RKO (cell line): ENCODE measurements at regions not wholly inside any gene's neighbourhood (a gene's known extent, or its start where the extent isn't known, plus 50 kb on each side); places are given as distances from the start of the nearest gene placed in this dataset.

ENCODE experiments used
- DNase-seq: peaks from one replicate; pipeline ENCODE4 v3.0.0-alpha.2; 2016; ENCODE audit warnings: low spot score

DNA sequence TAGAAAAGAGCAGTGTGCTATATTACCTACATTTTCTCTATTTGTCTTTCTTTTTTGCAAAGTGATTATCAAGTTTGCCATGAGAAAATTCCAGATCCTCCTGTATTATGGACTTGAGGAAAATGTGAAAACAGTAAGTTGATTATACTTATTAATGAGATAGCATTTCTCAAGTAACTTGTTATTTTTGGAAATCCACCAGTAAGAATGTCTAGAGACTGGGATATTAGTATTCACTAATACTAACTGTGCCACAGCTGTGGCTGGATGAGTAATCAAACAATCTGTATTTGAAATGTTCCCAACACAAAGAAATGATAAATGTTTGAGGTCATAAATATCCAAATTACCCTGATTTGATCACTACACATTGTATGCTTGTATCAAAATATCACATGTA is 147.0 kb upstream of the CTSO start:
- DNase-seq = no peak

- no peak for DNase-seq
These were observed 145.1 kb upstream of the CTSO start for GRCh38 chr4:156098805-156099204.

- DNase-seq = no peak
These were observed 131.4 kb upstream of the CTSO start for GRCh38 chr4:156085100-156085499.

DNA sequence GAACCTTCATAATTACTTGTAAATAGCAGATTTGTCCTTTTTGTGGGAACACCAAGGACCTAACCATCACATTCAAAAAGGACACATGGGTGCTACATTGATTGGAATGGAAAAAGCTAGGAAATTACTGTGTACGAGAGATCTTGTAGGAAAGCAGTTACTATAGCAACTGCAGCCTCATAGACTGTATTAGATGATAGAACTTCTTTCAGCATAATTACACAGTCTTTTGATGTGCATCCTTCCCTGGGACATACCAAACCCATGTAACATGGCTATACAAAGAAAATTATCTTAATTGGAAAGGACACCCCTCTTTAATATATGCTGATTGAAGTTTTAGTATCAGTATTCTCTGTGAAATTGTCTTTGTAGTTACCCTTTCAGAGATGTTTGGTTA is 130.7 kb upstream of the CTSO start:
- no peak for DNase-seq

- DNase-seq = no peak
These were observed 120.3 kb upstream of the CTSO start for GRCh38 chr4:156073976-156074375.

DNA sequence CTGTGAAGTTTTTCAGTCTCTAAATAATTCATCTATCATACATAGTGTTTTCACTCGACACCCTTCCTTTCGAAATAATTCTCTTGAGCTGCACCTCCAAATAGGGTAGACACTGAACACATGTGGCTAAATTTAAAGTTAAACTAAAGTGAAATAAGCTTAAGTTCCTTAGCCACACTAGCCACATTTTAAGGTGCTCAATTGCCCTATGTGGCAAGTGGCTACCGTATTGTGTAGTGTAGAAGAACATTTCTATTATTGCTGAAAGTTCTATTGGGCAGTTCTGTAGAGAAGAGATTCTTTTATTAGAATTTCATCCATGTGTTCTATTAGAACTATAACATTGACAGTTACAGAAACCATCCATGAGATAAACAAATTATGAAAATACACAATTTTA is 107.0 kb upstream of the CTSO start:
- DNase-seq = no peak

- DNase-seq = no peak
These were observed 99.5 kb upstream of the CTSO start for GRCh38 chr4:156053174-156053573.

- no peak for DNase-seq
These were observed 98.5 kb upstream of the CTSO start for GRCh38 chr4:156052116-156052515.

GRCh38 chr4:156038772-156039171 is 85.1 kb upstream of the CTSO start:
- no peak for DNase-seq

DNA sequence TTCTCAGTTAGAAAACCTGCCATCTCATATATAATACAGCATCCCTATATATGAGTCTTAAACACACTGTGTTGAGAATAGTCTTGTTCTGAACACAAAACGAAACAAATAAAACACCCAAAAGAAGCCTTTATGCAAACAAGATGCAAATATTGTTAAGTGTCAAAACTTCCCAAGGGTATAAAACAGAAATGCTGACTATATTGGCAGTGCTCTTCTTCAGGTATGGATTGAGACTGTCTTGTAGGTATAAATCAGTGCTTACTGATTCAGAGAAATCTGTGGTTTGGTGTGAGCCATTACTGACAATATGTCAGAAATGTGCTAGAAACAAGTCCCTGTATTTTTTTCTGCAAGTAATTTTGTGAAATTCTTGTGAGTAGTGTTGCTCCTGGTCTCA is 82.8 kb upstream of the CTSO start:
- DNase-seq = no peak

GRCh38 chr4:156029691-156030090 is 76.0 kb upstream of the CTSO start:
- DNase-seq = no peak

GRCh38 chr4:156021298-156021697 is 67.6 kb upstream of the CTSO start:
- no peak for DNase-seq

DNA sequence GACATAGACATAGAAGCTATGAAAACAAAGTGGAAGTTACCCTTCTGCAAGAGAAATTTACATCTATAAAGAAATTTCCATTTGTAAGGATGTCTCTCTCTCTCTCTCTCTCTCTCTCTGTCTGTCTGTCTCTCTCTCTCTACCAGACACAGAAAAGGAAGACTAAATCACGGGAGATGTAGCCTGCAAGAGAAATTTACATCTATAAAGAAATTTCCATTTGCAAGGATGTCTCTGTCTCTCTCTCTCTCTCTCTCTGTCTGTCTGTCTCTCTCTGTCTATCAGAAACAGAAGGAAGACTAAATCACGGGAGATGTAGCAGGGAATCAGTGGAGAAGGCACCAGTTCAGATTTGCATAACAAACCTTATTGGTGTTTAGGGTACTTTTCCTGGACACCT is 65.6 kb upstream of the CTSO start:
- DNase-seq = no peak

DNA sequence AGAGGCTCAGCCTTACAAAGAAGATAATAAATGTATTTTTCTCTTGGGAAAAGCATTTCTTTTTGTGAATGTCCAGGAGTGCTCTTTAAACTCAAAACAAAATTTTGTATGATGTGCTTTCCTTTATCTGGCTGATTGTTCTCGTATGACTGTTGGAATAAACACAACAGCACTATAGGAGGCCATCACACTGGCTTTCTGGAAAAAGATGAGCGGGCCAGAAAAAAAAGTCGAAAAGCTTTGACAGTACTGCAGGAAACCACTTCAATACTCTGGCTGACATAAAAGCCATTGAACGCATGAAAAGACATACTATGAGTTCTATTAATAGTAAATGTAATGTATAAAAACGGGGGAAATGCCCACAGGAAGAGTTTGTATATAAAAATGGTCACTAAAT is 64.7 kb upstream of the CTSO start:
- DNase-seq = no peak

GRCh38 chr4:156015781-156016180 is 62.1 kb upstream of the CTSO start:
- no peak for DNase-seq

- no peak for DNase-seq
These were observed 52.5 kb upstream of the CTSO start for GRCh38 chr4:156006192-156006591.
